Activated naive CD4-positive, alpha-beta T cell treated with anti-CD3 and anti-CD28 coated beads, Interleukin-2, amount 50 U/mL, for 24 hours (primary cell): ENCODE measurements at regions not wholly inside any gene's neighbourhood (a gene's known extent, or its start where the extent isn't known, plus 50 kb on each side); places are given as distances from the start of the nearest gene placed in this dataset.

Source experiments
- H3K27ac Mint-ChIP-seq: one replicate; pipeline ENCODE4 v1.8.0; 2021; ENCODE audit warnings: mild to moderate bottlenecking, mixed read lengths
- H3K27me3 Mint-ChIP-seq: one replicate; pipeline ENCODE4 v1.8.0; 2021; ENCODE audit warnings: mixed read lengths
- H3K36me3 Mint-ChIP-seq: one replicate; pipeline ENCODE4 v1.8.0; 2021; ENCODE audit warnings: mixed read lengths
- H3K4me1 Mint-ChIP-seq: one replicate; pipeline ENCODE4 v1.8.0; 2021; ENCODE audit warnings: mixed read lengths
- H3K4me3 Mint-ChIP-seq: one replicate; pipeline ENCODE4 v1.8.0; 2021; ENCODE audit warnings: mild to moderate bottlenecking, mixed read lengths
- H3K9me3 Mint-ChIP-seq: one replicate; pipeline ENCODE4 v1.8.0; 2021; ENCODE audit warnings: mixed read lengths

GRCh38 chr1:222924136-222924706 is 109.4 kb downstream of the DISP1 start:
- Mint-ChIP-seq H3K36me3 (peaks cover 2% of the 10 kb centered on the region), H3K27me3 (no peaks in the 10 kb centered on the region), H3K4me3 (no peak overlapping the region), H3K4me1 (no peaks in the 10 kb centered on the region), H3K9me3 (no peaks in the 10 kb centered on the region), H3K27ac (no peak overlapping the region)

GRCh38 chr1:222926566-222926965 is 111.7 kb downstream of the DISP1 start:
- Mint-ChIP-seq H3K9me3 (no peaks in the 10 kb centered on the region), H3K27me3 (no peaks in the 10 kb centered on the region), H3K4me1 (peaks cover 3% of the 10 kb centered on the region), H3K36me3 (no peaks in the 10 kb centered on the region), H3K4me3 (no peak overlapping the region), H3K27ac (no peak overlapping the region)

- H3K27ac Mint-ChIP-seq: no peak overlapping the region
- H3K4me3 Mint-ChIP-seq: no peak overlapping the region
- H3K36me3 Mint-ChIP-seq: no peaks in the 10 kb centered on the region
- peaks cover 3% of the 10 kb centered on the region for H3K4me1 Mint-ChIP-seq
- no peaks in the 10 kb centered on the region for H3K9me3 Mint-ChIP-seq
- H3K27me3 Mint-ChIP-seq: no peaks in the 10 kb centered on the region
These were observed 112.2 kb downstream of the DISP1 start for GRCh38 chr1:222927031-222927430.

- Mint-ChIP-seq H3K27me3 (no peaks in the 10 kb centered on the region), H3K9me3 (no peaks in the 10 kb centered on the region), H3K36me3 (no peaks in the 10 kb centered on the region), H3K4me1 (peaks cover 3% of the 10 kb centered on the region), H3K27ac (no peak overlapping the region), H3K4me3 (no peak overlapping the region)
These were observed 113.4 kb downstream of the DISP1 start for GRCh38 chr1:222928212-222928611.

- Mint-ChIP-seq H3K27ac (no peak overlapping the region), H3K4me1 (peaks cover 3% of the 10 kb centered on the region), H3K9me3 (no peaks in the 10 kb centered on the region), H3K4me3 (no peak overlapping the region), H3K36me3 (no peaks in the 10 kb centered on the region), H3K27me3 (no peaks in the 10 kb centered on the region)
These were observed 115.2 kb downstream of the DISP1 start for GRCh38 chr1:222930070-222930469.

- Mint-ChIP-seq H3K27me3 (no peaks in the 10 kb centered on the region), H3K36me3 (no peaks in the 10 kb centered on the region), H3K9me3 (no peaks in the 10 kb centered on the region), H3K27ac (no peak overlapping the region), H3K4me3 (no peak overlapping the region), H3K4me1 (peaks cover 3% of the 10 kb centered on the region)
These were observed 116.2 kb downstream of the DISP1 start for GRCh38 chr1:222931023-222931422.

GRCh38 chr1:222933273-222933672 is 118.4 kb downstream of the DISP1 start:
- peaks cover 3% of the 10 kb centered on the region for H3K4me1 Mint-ChIP-seq
- no peak overlapping the region for H3K27ac Mint-ChIP-seq
- no peak overlapping the region for H3K4me3 Mint-ChIP-seq
- peaks cover 1% of the 10 kb centered on the region for H3K36me3 Mint-ChIP-seq
- no peaks in the 10 kb centered on the region for H3K27me3 Mint-ChIP-seq
- H3K9me3 Mint-ChIP-seq: no peaks in the 10 kb centered on the region

GRCh38 chr1:222935239-222935900 is 120.5 kb downstream of the DISP1 start:
- Mint-ChIP-seq H3K27ac (no peak overlapping the region), H3K27me3 (no peaks in the 10 kb centered on the region), H3K9me3 (no peaks in the 10 kb centered on the region), H3K4me3 (no peak overlapping the region), H3K4me1 (peaks cover 3% of the 10 kb centered on the region), H3K36me3 (peaks cover 2% of the 10 kb centered on the region)

- H3K27ac Mint-ChIP-seq: no peak overlapping the region
These were observed 121.2 kb downstream of the DISP1 start for GRCh38 chr1:222936042-222936441.

GRCh38 chr1:222938986-222939385 is 124.1 kb downstream of the DISP1 start:
- Mint-ChIP-seq H3K9me3 (no peaks in the 10 kb centered on the region), H3K27ac (no peak overlapping the region), H3K36me3 (peaks cover 7% of the 10 kb centered on the region), H3K4me3 (no peak overlapping the region), H3K27me3 (no peaks in the 10 kb centered on the region), H3K4me1 (no peaks in the 10 kb centered on the region)

More at GRCh38 chr1:222936042-222936441, 121.2 kb downstream of the DISP1 start:
- no peaks in the 10 kb centered on the region for H3K27me3 Mint-ChIP-seq
- H3K4me3 Mint-ChIP-seq: no peak overlapping the region
- H3K9me3 Mint-ChIP-seq: no peaks in the 10 kb centered on the region
- H3K36me3 Mint-ChIP-seq: peaks cover 2% of the 10 kb centered on the region
- H3K4me1 Mint-ChIP-seq: peaks cover 3% of the 10 kb centered on the region

GRCh38 chr1:222940095-222940494 is 125.3 kb downstream of the DISP1 start:
- Mint-ChIP-seq H3K4me3 (no peak overlapping the region), H3K27me3 (no peaks in the 10 kb centered on the region), H3K4me1 (no peaks in the 10 kb centered on the region), H3K9me3 (no peaks in the 10 kb centered on the region), H3K36me3 (peaks cover 11% of the 10 kb centered on the region), H3K27ac (no peak overlapping the region)

GRCh38 chr1:222940906-222941305 is 126.1 kb downstream of the DISP1 start:
- H3K27me3 Mint-ChIP-seq: no peaks in the 10 kb centered on the region
- H3K36me3 Mint-ChIP-seq: peaks cover 11% of the 10 kb centered on the region
- no peaks in the 10 kb centered on the region for H3K9me3 Mint-ChIP-seq
- no peak overlapping the region for H3K4me3 Mint-ChIP-seq
- H3K4me1 Mint-ChIP-seq: no peaks in the 10 kb centered on the region
- H3K27ac Mint-ChIP-seq: no peak overlapping the region

- no peaks in the 10 kb centered on the region for H3K27me3 Mint-ChIP-seq
- no peak overlapping the region for H3K4me3 Mint-ChIP-seq
- H3K9me3 Mint-ChIP-seq: no peaks in the 10 kb centered on the region
- no peak overlapping the region for H3K27ac Mint-ChIP-seq
- peaks cover 13% of the 10 kb centered on the region for H3K36me3 Mint-ChIP-seq
- H3K4me1 Mint-ChIP-seq: no peaks in the 10 kb centered on the region
These were observed 126.6 kb downstream of the DISP1 start for GRCh38 chr1:222941425-222941824.

- no peaks in the 10 kb centered on the region for H3K4me1 Mint-ChIP-seq
- H3K9me3 Mint-ChIP-seq: no peaks in the 10 kb centered on the region
- H3K36me3 Mint-ChIP-seq: peaks cover 18% of the 10 kb centered on the region
- no peaks in the 10 kb centered on the region for H3K27me3 Mint-ChIP-seq
- H3K27ac Mint-ChIP-seq: no peak overlapping the region
- H3K4me3 Mint-ChIP-seq: no peak overlapping the region
These were observed 131.6 kb downstream of the DISP1 start for GRCh38 chr1:222946436-222946835.

GRCh38 chr1:222948079-222948478 is 133.2 kb downstream of the DISP1 start:
- no peaks in the 10 kb centered on the region for H3K9me3 Mint-ChIP-seq
- H3K27ac Mint-ChIP-seq: no peak overlapping the region
- no peaks in the 10 kb centered on the region for H3K27me3 Mint-ChIP-seq
- H3K36me3 Mint-ChIP-seq: peaks cover 15% of the 10 kb centered on the region
- H3K4me1 Mint-ChIP-seq: no peaks in the 10 kb centered on the region
- no peak overlapping the region for H3K4me3 Mint-ChIP-seq

GRCh38 chr1:222950892-222951291 is 136.1 kb downstream of the DISP1 start:
- Mint-ChIP-seq H3K36me3 (peaks cover 17% of the 10 kb centered on the region), H3K27ac (no peak overlapping the region), H3K4me3 (no peak overlapping the region), H3K27me3 (no peaks in the 10 kb centered on the region), H3K4me1 (no peaks in the 10 kb centered on the region), H3K9me3 (no peaks in the 10 kb centered on the region)

- Mint-ChIP-seq H3K4me3 (no peak overlapping the region), H3K27me3 (no peaks in the 10 kb centered on the region), H3K27ac (no peak overlapping the region), H3K4me1 (no peaks in the 10 kb centered on the region), H3K9me3 (no peaks in the 10 kb centered on the region), H3K36me3 (peaks cover 11% of the 10 kb centered on the region)
These were observed 138.7 kb downstream of the DISP1 start for GRCh38 chr1:222953585-222953984.
